ENCODE measurements at regions not wholly inside any gene's neighbourhood (a gene's known extent, or its start where the extent isn't known, plus 50 kb on each side); places are given as distances from the start of the nearest gene placed in this dataset.
"Not testable (repeated sequence)": the region's sequence is repeated elsewhere in the genome, so short reads cannot be mapped to it uniquely, and the experiment has no call there.

GRCh38 chrX:80929251-80929650 is 119.6 kb upstream of the BRWD3 start:
- no peak for DNase-seq (ENCODE audit: low spot score)

GRCh38 chrX:80917919-80918318 is 108.2 kb upstream of the BRWD3 start:
- no peak for DNase-seq (ENCODE audit: low spot score)

DNA sequence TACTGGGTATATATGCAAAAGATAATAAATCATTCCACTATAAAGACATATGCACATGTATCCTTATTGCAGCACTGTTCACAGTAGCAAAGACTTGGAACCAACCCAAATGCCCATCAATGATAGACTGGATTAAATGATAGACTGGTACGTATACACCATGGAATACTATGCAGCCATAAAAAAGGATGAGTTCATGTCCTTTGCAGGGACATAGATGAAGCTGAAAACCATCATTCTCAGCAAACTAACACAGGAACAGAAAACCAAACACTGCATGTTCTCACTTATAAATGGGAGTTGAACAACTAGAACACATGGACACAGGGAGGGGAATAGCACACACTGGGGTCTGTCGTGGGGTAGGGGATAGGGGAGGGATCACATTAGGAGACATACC is 102.7 kb upstream of the BRWD3 start:
- not testable (repeated sequence) for DNase-seq (ENCODE audit: low spot score)

- peak; percentile 13 for DNase-seq (ENCODE audit: low spot score)
Measured at GRCh38 chrX:80879916-80880315, 70.2 kb upstream of the BRWD3 start.

DNA sequence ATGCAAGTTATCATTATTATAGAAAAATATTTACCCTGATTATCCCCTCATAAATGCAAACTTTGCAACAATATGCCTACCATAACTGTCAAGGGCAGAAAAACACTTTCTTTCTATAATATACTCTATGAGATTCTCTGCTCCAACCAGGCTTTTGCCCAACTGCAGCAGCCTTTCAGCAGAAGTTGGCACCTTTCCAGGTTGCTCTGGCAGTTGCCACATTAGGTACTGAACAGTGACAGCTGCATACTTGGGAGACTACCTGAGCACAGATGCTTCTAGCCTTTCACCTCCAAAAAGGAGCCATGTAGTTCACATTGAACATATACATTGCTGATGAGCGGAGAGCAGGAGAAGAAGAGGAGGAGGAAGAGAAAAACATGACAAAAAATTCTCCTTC is 69.5 kb upstream of the BRWD3 start:
- no peak for DNase-seq (ENCODE audit: low spot score)

DNA sequence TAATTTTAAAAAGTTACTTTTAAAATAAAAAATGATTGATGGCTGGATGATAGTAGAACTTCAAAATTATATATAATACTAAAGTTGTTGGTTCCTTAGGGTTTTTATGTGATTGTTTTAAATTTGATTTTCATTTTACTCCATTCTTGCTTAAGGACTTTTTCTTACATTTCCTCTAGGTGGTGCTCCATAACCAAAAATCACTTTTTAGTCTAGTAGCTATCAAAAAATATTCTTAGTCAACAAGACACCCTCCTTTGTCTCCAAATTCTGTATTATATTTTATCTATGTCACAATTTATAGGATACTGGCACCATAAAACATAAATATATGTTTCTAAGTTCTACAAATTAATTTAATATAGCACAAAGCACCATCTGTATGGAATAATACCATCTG is 67.2 kb upstream of the BRWD3 start:
- peak; percentile 22 for DNase-seq (ENCODE audit: low spot score)

All from GM03348 (cell line).